GM23338 (cell line): ENCODE measurements at regions not wholly inside any gene's neighbourhood (a gene's known extent, or its start where the extent isn't known, plus 50 kb on each side); places are given as distances from the start of the nearest gene placed in this dataset.

Experiments used
- CREB1 ChIP-seq: fragments of 250-450 bp; sonication (Bioruptor Pico); IDR thresholded peaks from 2 replicates; pipeline ENCODE4 v1.5.0; 2020; ENCODE audit warnings: low read depth, mild to moderate bottlenecking, moderate library complexity
- EZH2 ChIP-seq: fragments of 200-600 bp; sonication (generic); IDR thresholded peaks from one replicate; pipeline ENCODE4 v1.8.0; 2017; ENCODE audit warnings: antibody characterized with exemption, mild to moderate bottlenecking, low read depth; ENCODE audit not compliant: unreplicated experiment
- EZH2phosphoT487 ChIP-seq: fragments of 200-600 bp; sonication (generic); IDR thresholded peaks from one replicate; pipeline ENCODE4 v1.8.1; 2018; ENCODE audit warnings: antibody characterized with exemption; ENCODE audit not compliant: unreplicated experiment
- JUNB ChIP-seq: IDR thresholded peaks from one replicate; pipeline ENCODE4 v1.6.1; 2016; ENCODE audit warnings: antibody characterized with exemption; ENCODE audit not compliant: unreplicated experiment
- NANOG ChIP-seq: IDR thresholded peaks from 2 replicates; pipeline ENCODE4 v1.6.1; 2016; ENCODE audit warnings: antibody characterized with exemption, borderline replicate concordance
- POLR2AphosphoS5 ChIP-seq: IDR thresholded peaks from 2 replicates; pipeline ENCODE4 v1.6.1; 2016; ENCODE audit warnings: antibody characterized with exemption, low read depth
- STAT1 ChIP-seq: IDR thresholded peaks from one replicate; pipeline ENCODE4 v1.6.1; 2016; ENCODE audit warnings: antibody characterized with exemption; ENCODE audit not compliant: unreplicated experiment
- ZNF114 ChIP-seq: fragments of 250-450 bp; sonication (Bioruptor Pico); IDR thresholded peaks from 2 replicates; pipeline ENCODE4 v1.5.0; 2020; ENCODE audit warnings: mild to moderate bottlenecking, moderate library complexity
- TF ChIP-seq, protein P1 (sequence below), 2 experiments: fragments of 200-600 bp in 1 of 2; sonication (generic) in 1 of 2; conservative IDR thresholded peaks; 2 replicates each; pipeline versions ENCODE4 v1.5.1 to v1.6.1; 2016 to 2017; ENCODE audit warnings: antibody characterized with exemption in 2 of 2, low read depth in 2 of 2, mild to moderate bottlenecking in 2 of 2, moderate library complexity in 1 of 2
- TF ChIP-seq, protein P2 (sequence below): IDR thresholded peaks from one replicate; pipeline ENCODE4 v1.6.1; 2018; ENCODE audit warnings: antibody characterized with exemption; ENCODE audit not compliant: unreplicated experiment

DNA sequence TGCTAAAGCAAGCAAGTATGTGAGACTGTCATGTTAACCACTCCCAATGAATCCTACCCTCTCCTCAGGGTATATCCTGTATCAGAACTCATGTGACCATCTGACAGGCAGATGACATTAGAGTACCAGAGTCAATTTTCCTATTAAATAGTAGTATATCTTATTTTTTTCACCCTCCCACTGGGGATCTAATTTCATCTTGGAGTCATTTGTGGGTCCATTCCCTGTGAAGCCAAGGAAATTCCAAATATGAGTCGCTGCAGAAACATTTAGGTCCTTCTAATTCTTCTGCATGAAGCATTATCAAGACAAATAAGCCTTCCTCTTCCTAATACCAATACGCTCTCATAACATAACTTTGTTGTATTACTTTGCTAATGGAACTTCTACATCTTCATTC is 52.2 kb upstream of the BLTP1 start:
- TF ChIP-seq POLR2AphosphoS5, result no peak
- TF ChIP-seq EZH2, result no peak
- TF ChIP-seq, protein P1, sequence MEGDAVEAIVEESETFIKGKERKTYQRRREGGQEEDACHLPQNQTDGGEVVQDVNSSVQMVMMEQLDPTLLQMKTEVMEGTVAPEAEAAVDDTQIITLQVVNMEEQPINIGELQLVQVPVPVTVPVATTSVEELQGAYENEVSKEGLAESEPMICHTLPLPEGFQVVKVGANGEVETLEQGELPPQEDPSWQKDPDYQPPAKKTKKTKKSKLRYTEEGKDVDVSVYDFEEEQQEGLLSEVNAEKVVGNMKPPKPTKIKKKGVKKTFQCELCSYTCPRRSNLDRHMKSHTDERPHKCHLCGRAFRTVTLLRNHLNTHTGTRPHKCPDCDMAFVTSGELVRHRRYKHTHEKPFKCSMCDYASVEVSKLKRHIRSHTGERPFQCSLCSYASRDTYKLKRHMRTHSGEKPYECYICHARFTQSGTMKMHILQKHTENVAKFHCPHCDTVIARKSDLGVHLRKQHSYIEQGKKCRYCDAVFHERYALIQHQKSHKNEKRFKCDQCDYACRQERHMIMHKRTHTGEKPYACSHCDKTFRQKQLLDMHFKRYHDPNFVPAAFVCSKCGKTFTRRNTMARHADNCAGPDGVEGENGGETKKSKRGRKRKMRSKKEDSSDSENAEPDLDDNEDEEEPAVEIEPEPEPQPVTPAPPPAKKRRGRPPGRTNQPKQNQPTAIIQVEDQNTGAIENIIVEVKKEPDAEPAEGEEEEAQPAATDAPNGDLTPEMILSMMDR (conservative IDR thresholded peaks at IDR 0.05; ENCODE audit: low read depth in 2 of 2), result no peak
- no peak for TF ChIP-seq JUNB
- TF ChIP-seq ZNF114, result no peak
- no peak for TF ChIP-seq NANOG
- no peak for TF ChIP-seq EZH2phosphoT487
- no peak for TF ChIP-seq STAT1
- no peak for TF ChIP-seq CREB1 (CRISPR knock-in tag)
- TF ChIP-seq, protein P2, sequence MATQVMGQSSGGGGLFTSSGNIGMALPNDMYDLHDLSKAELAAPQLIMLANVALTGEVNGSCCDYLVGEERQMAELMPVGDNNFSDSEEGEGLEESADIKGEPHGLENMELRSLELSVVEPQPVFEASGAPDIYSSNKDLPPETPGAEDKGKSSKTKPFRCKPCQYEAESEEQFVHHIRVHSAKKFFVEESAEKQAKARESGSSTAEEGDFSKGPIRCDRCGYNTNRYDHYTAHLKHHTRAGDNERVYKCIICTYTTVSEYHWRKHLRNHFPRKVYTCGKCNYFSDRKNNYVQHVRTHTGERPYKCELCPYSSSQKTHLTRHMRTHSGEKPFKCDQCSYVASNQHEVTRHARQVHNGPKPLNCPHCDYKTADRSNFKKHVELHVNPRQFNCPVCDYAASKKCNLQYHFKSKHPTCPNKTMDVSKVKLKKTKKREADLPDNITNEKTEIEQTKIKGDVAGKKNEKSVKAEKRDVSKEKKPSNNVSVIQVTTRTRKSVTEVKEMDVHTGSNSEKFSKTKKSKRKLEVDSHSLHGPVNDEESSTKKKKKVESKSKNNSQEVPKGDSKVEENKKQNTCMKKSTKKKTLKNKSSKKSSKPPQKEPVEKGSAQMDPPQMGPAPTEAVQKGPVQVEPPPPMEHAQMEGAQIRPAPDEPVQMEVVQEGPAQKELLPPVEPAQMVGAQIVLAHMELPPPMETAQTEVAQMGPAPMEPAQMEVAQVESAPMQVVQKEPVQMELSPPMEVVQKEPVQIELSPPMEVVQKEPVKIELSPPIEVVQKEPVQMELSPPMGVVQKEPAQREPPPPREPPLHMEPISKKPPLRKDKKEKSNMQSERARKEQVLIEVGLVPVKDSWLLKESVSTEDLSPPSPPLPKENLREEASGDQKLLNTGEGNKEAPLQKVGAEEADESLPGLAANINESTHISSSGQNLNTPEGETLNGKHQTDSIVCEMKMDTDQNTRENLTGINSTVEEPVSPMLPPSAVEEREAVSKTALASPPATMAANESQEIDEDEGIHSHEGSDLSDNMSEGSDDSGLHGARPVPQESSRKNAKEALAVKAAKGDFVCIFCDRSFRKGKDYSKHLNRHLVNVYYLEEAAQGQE, result no peak
